GM18508 (cell line): ENCODE measurements at regions not wholly inside any gene's neighbourhood (a gene's known extent, or its start where the extent isn't known, plus 50 kb on each side); places are given as distances from the start of the nearest gene placed in this dataset.
"Not testable (repeated sequence)": the region's sequence is repeated elsewhere in the genome, so short reads cannot be mapped to it uniquely, and the experiment has no call there.

Experiments used
- ATAC-seq: cut with Tn5 transposase; IDR thresholded peaks from one replicate; pipeline ENCODE4 v1.9.1; 2021; ENCODE audit warnings: moderate number of reproducible peaks; ENCODE audit not compliant: insufficient read depth, unreplicated experiment

DNA sequence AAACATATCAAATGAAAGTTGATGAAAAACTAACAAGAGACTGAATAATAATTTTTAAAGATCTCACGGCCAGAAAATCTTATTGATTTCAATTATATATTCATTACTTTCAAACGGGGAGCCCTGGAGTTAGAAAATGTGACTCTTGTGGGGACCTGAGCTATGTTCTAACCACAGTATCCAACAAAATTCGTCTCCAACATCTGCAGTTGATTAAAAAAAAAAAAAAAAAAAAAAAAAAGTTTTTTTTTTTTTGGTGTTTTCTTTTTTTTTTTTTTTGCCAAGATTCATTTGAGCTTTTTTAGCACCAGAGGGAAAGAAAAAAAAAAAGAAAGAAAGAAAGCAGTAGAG is 144.3 kb upstream of the PIK3R1 start:
- no peak for ATAC-seq

DNA sequence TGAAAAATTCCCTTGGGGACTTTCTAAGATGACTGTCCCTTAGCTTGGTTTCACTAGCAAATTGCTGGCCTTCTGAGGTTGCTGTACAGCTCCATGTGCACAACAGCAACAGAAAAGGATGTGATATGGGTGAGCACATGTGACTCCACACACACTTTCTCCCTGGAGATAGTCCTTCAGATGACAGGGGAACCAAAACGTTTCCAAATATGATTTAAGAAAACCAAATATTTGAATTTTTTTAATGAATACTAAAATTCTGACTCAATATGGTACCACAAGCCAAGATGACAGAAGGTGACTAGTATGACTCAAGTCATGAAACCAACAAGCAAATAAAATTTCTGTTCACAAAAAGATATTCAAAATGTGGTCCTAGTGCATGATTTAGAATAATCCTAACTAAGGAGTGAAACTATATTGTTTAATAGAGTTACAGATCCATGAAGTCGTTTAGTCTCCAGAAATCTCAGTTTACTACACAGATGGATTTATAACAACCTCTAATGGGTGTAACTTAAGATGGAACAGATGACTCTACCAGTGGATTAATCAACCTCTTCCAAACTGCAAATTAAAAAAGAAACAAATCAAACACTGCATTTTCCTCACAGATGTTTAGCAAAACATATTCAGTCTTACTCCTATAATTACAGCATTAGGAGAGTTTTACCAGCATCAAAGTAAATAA is 144.8 kb upstream of the PIK3R1 start:
- ATAC-seq = peak; percentile 87

DNA sequence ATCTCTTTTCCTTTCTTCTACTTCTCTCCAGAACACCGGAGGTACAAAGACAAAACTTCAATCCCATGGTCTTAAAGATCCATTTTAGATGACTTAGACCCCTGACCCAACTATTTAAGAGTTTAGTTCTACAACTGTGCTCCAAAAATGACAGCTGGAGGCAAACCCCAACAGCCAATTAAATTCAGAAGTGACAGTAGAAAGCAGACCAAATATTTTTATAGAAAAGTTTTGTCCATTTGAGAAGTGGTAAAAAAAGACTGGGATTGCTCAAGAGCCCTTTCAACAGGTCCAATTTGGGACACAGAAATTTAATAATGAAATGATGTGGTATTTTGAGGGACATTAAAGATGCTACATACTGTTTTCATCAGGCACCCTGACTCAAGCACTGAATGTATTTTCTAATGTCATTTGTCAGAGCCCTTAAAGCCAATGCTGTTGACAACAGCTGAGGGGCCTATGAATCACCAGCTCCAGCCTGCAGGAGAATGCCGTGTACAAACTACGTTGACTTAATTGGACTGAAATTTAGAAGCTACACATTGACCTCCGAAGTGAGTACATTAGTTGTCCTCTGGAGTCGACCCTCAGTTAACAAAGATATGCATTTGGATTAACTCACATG is 147.5 kb upstream of the PIK3R1 start:
- ATAC-seq = no peak

DNA sequence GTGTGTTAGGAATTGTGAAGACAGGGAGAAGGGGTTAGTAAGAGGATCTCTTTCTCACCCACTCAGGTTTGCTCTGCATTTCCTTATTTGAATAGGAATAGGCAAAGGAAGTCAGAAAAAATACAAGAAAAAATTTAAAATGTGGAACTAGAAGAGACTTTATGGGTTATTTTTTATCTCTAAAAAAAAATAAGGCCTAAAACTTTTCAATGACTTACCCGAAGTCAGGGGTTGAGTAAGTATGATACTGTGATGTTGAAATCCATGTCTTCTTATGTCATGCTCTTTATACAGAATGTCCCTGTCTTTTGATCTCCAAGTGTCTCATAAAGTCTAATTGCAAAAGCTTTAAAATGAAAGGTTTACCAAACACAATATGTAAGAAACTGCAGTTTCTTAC is 148.3 kb upstream of the PIK3R1 start:
- no peak for ATAC-seq

DNA sequence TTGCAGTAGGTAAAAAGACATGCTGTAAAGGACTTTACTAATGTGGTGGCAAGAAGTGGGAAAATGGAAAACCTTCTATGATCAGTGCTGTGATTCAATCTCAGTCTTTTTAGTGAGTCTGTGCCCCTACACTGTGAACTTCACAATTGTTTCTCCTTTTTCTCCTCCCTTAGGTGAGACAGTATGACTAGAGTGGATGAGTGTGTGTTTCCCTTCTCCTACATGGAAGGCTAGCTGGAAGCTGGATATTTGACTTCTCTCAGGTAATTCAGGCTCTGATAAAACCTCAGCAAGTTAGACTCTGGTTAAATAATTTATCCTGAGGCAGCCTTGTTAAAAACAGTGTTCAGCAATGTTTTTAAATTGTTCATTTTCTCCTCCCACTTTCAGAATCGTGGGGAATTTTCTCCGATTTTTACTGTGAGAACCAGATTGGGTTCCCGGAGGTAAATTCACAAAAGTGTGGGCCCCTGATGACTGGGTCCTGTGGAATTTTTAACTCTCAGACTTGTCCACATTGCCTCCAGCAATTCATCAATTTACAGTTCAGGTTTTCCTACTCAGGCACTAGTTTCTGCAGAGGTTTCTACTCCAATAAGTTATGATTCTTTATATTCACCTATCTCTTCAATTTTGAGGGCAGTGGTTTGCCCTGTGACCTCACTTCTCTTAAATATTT is 149.1 kb upstream of the PIK3R1 start:
- no peak for ATAC-seq

DNA sequence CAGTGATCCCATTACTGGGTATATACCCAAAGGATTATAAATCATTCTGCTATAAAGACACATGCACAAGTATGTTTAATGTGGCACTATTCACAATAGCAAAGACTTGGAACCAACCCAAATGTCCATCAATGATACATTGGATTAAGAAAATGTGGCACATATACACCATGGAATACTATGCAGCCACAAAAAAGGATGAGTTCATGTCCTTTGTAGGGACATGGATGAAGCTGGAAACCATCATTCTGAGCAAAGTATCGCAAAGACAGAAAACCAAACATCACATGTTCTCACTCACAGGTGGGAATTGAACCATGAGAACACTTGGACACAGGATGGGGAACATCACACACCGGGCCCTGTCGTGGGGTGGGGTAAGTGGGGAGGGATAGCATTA is 150.2 kb upstream of the PIK3R1 start:
- not testable (repeated sequence) for ATAC-seq

DNA sequence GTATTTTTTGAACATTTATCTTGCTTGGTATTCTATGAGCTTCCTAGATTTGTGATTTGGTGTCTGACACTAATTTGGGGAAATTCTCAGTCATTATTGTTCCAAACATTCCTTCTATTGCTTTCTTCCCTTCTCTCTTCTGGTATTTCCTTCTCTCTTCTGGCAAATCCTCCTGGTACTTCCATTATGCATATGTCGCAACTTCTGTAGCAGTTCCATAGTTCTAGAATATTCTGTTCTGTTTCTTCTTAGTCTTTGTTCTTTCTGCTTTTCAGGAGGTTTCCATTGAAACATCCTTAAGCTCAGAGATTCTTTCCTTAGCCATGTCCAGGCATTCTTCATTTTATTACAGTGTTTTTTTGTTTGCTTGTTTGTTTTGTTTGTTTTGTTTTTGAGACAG is 155.2 kb upstream of the PIK3R1 start:
- no peak for ATAC-seq

DNA sequence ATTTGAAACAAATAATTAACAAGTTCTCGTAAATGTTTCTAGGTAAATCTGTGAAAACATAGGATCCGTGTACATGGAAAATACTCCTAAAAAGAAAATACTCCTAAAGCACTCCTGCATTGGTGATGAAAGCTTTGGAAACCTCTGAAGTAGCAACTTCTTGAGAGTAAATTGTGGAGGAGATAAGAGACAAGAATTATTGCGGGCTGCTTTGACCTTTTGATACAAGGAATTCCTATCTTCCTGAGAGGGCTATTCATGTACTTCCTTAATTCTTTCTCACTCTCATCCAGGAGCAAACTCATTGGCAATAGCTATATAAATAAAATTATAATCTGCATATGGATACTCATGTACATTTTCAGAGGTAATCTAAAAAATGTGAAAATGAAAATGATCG is 158.4 kb upstream of the PIK3R1 start:
- no peak for ATAC-seq

DNA sequence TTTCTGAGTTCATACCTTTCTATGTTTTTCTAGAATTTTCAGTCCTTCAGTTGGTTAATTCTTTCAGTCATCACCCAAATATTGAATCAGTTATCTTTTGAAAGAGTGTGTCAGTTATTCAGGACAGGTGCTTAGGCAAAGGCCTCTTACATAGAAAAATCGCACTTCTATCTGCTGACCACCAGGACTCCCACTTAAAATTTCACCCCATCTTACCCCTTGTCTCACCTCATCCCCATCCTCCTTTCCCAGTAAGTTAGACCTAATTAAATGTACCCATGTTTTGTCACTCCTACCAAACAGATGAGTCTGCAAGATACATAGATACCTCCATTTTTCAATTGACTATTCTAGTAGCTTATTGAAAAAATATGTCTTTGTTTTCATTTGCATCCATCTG is 159.9 kb upstream of the PIK3R1 start:
- no peak for ATAC-seq

DNA sequence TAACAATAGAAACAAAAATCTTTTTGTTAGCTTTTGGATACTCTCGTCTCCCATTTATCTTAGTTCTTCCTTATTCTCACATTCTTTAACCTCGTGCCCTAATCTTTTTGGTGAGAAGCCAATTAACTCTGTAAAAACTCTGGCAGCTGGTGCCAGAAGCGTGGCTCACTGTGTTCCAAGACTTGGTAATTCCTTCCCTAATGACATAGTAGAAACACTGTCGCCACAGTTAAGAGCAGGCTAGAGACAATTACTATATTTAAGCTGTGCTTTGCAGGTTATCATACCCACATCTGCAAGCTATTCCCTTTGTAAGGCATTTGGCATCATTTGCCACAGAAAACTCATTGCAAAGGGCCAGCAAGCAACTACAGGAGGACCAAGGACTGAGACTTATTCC is 160.9 kb upstream of the PIK3R1 start:
- no peak for ATAC-seq

DNA sequence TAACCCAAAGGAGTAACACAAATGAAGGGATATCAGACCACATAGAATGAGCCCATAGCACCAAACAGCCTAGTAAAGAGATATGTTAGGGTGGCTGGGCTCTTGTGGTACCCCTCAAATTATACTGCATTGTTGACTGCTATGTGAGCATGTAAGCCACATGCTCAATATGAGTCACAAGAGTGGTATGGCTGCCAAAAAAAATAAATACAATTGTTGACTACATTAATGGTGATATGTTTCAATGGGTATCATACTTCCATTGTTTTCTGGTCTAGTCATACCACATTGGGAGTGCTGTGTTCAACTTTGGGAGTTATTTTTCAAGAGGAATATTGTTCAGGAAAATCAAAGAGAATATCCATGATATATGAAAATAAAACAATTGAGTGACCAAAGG is 162.4 kb upstream of the PIK3R1 start:
- no peak for ATAC-seq

DNA sequence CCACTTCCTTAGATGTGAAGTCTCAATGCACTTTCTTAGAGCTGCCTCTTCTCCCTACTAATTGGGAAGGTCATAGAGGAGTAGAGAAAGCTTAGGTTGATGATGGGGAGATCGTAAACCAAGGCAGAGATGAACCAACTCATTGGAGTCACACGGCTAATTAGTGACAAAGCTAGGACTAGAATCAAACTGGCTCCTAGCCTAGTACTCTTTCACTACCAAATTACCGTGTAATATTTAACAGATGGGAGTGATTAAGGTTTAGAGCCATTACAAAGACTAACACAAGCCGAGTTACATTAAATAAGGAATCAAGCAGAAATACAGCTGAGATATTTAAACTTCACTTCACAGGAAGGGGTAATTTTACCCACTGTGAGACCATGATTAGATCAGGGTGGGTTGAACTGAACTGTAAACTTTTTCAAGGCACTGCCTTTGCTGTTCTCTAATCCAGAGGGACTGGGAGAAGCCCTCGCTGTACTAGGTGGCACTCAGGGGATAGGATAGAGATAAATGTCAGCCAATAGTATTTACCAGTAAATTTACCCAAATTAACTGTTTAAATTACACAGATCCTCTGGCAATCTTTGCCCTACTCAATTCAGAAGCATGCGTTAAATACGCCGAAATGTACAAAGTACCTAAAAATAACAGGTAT is 166.4 kb upstream of the PIK3R1 start:
- ATAC-seq = no peak

DNA sequence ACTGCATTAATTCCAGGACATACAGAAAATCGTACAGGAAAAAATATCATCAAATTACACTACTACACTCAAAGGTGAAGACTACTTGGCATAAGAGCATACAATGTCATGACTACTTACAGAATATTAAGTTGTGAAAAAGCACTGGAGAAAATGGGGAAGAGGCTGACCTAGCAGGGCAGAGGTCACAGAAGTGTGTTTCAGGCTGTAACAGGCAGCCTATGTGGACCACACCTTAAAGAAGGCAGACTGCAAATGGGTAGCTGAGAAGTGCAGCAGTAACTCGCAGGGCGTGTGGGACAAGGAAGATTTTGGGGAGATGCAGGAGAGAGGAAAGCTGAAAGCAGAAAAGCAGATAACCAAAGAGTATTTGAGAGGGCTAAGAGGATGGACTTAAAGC is 167.0 kb upstream of the PIK3R1 start:
- ATAC-seq = no peak

DNA sequence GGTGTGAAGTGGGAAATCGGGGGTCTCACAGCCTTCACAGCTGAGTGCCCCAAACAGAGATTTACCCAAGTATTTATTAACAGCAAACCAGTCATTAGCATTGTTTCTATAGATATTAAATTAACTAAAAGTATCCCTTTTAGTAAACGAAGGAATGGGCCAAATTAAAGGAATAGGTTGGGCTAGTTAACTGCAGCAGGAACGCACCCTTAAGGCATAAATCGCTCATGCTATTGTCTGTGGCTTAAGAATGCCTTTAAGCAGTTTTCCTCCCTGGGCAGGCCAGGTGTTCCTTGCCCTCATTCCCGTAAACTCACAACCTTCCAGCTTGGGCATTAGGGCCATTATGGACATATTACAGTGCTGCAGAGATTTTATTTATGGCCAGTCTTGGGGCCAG is 167.5 kb upstream of the PIK3R1 start:
- not testable (repeated sequence) for ATAC-seq

DNA sequence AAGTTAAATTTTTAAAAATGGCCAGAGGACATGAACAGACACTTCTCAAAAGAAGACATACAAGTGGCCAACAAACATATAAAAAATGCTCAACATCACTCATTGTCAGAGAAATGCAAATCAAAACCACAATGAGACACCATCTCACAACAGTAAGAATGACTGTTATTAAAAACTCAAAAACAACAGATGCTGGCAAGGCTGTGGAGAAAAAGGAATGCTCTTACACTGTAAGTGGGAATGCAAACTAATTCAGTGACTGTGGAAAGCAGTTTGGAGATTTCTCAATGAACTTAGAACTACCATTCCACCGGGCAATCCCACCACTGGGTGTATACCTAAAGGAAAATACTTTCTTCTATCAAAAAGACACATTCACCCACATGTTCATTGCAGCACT is 168.5 kb upstream of the PIK3R1 start:
- ATAC-seq = no peak

DNA sequence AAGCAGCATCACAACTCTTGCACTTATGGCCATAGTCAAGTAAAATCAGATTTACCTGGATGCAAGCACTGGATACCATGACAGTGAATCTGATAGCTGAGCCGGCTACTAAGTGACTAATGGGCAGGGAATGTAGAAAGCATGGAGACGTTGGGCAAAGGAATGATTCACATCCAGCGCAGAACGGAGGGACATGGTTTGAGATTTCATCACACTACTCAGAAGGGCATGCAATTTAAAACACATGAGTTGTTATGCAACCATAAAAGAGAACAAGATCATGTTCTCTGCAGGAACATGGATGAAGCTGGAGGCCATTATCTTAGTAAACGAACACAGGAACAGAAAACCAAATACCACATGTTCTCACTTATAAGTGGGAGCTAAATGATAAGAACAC is 169.1 kb upstream of the PIK3R1 start:
- no peak for ATAC-seq

DNA sequence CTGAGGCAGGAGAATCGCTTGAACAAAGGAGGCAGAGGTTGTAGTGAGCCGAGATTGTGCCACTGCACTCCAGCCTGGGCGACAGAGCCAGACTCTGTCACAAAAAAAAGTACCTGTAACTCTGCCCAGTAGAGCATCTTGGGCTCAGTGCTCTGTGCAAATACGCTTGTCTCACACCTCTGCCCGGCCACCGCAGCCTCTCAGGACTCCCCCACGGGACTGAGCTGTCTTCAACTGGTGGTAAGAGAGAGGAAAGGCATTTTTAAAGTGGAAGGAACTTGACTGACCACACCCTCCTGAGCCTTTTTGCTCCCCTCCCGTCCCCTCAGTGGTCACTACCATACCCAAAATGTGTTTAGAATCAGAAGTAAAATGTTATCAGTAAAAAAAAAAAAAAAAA is 174.3 kb upstream of the PIK3R1 start:
- ATAC-seq = peak; percentile 76

DNA sequence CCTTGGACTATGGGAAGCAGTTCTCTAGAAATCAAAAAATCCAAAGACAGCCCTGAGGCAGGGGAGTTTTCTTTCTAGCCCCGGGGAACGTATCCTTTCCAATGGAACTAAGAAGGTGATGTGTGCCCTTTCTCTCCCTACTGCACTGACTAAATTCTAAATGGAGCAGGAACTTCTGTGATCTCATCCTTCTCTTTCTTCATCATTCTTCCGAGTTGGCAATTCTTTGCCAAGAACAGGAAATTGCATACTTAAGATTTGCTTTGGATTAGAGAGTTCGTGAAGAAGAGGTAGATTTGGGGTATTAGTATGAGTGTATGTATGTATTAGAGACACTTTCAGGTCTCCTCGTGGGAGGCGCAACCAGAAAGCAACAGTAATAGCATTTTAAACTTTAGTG is 178.0 kb upstream of the PIK3R1 start:
- no peak for ATAC-seq

DNA sequence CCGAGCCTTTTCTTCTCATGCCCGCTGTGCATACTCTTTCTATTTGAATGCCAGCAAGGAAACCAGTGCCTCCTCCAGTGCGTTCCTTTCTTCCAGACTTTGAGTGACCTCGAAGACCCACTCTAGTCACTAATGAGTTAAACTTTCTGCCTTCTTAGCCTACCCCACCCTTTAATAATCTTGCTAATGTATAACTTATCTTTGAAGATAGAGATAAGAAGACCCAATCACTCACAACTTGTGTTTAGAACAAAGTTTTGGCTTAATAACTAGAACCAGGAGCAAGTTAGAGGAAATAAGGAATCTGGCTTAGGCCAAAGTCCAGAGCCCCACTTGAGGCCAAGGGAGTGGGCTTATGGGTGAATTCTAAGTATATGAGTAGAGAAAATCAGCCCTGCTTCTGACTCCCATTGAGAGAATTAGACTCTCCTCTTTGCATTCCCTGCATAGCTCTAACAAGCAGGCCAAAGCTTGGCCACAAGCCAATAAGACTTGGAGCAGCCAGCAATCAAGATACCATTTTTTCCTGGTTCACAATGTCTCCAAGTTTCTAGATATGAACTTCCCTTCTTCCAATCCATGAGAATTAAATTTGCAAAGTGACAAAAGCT is 181.5 kb upstream of the PIK3R1 start:
- ATAC-seq = no peak

DNA sequence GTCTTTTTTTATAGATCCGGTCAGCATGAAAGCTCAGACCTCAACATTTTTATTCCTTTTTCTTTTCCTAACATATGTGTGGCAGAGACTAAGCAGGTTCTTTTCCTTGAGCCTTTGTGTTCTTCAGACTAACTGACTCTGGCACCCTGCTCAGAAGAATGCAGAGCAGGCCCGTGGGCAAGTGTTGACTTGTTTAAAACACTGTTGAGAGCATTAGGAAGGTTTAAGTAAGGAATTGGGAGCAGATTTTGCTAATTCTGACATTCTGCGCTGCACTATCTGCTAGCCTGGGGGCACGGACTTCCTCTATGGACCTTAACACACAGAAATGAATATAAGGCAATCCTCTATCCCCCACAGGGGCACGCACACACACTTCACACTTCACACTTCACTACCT is 182.5 kb upstream of the PIK3R1 start:
- ATAC-seq = no peak

DNA sequence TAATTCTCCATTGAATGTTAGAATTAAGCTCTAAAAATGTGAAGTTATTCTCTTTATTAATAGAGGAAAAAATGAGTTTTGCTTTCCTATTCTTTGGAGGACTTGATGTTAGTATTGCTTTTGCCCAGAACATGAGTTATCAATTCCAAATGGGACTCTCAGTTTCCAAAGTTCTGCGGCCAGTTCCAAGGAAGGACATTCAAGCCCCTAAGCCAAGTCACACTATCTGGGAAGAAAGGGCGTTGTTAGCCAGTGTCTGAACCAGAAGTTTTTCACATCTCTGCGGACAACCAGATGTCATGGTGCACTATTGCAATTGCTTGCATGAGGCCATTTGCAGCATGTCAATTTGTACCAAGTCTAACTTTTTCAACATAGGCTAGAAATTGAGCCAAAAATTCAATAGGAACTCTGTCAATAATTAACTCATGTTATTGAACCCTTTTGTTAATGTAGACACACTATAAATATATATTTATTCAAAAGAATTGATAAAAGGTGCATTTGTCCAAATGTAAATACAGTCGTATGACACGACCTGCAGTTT is 183.3 kb upstream of the PIK3R1 start:
- no peak for ATAC-seq
